ENCODE measurements at regions not wholly inside any gene's neighbourhood (a gene's known extent, or its start where the extent isn't known, plus 50 kb on each side); places are given as distances from the start of the nearest gene placed in this dataset.

DNA sequence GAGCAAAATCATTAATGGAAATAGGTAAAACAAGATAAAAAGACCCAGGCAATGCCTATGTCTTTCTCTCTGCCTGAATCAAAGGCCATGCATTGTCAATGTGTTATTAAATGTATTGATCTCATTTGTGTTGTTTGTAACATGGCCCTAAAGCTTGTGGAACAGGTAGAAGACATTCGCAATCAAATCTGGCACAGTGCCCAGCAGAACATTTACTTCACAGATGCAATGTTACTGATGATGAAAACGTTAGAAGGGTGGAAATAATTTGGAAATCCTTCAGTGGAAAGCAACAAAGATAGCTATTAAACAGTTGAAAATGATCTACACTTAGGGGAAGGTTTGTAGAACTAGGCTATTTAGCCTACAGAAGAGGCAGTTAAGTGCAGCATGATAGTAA lies 368.2 kb downstream of the EPHA4 start:
- Histone ChIP-seq H3K4me1 (ENCODE audit: control insufficient read depth in 2 of 3, insufficient read depth in 2 of 3, low read depth in 1 of 3, low read length in 3 of 3) (no peaks in the 10 kb centered on the region), H3K9me3 (ENCODE audit: control insufficient read depth in 2 of 3, insufficient read depth in 1 of 3, low read length in 3 of 3) (no peaks in the 10 kb centered on the region), H3K36me3 (ENCODE audit: control insufficient read depth in 2 of 3, insufficient read depth in 3 of 3, low read length in 3 of 3) (no peaks in the 10 kb centered on the region), H3K27me3 (ENCODE audit: control insufficient read depth, insufficient read depth, low read length) (no peaks in the 10 kb centered on the region), H3K4me3 (ENCODE audit: low read length in 3 of 3) (no peak overlapping the region), H3K9ac (ENCODE audit: low read length in 3 of 3) (no peak overlapping the region), H3K27ac (ENCODE audit: low read depth in 2 of 2, low read length in 2 of 2) (no peak overlapping the region)
- TF ChIP-seq, protein P1, sequence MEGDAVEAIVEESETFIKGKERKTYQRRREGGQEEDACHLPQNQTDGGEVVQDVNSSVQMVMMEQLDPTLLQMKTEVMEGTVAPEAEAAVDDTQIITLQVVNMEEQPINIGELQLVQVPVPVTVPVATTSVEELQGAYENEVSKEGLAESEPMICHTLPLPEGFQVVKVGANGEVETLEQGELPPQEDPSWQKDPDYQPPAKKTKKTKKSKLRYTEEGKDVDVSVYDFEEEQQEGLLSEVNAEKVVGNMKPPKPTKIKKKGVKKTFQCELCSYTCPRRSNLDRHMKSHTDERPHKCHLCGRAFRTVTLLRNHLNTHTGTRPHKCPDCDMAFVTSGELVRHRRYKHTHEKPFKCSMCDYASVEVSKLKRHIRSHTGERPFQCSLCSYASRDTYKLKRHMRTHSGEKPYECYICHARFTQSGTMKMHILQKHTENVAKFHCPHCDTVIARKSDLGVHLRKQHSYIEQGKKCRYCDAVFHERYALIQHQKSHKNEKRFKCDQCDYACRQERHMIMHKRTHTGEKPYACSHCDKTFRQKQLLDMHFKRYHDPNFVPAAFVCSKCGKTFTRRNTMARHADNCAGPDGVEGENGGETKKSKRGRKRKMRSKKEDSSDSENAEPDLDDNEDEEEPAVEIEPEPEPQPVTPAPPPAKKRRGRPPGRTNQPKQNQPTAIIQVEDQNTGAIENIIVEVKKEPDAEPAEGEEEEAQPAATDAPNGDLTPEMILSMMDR (IDR thresholded peaks at IDR 0.05; ENCODE audit: borderline replicate concordance, extremely low read depth, insufficient read depth): no peak
- intact Hi-C loops (cut with DNase I): no loop called here
- FAIRE-seq (no peak), DNase-seq (peak in 1 of 5 donors; percentile 14)

GRCh38 chr2:221204699-221205098 lies 367.4 kb downstream of the EPHA4 start:
- DNase-seq: no peak
- Histone ChIP-seq H3K9me3 (ENCODE audit: control insufficient read depth in 2 of 3, insufficient read depth in 1 of 3, low read length in 3 of 3) (no peaks in the 10 kb centered on the region), H3K4me3 (ENCODE audit: low read length in 3 of 3) (no peak overlapping the region), H3K9ac (ENCODE audit: low read length in 3 of 3) (no peak overlapping the region), H3K27me3 (ENCODE audit: control insufficient read depth, insufficient read depth, low read length) (no peaks in the 10 kb centered on the region), H3K36me3 (ENCODE audit: control insufficient read depth in 2 of 3, insufficient read depth in 3 of 3, low read length in 3 of 3) (no peaks in the 10 kb centered on the region), H3K27ac (ENCODE audit: low read depth in 2 of 2, low read length in 2 of 2) (no peak overlapping the region), H3K4me1 (ENCODE audit: control insufficient read depth in 2 of 3, insufficient read depth in 2 of 3, low read depth in 1 of 3, low read length in 3 of 3) (no peaks in the 10 kb centered on the region)
- FAIRE-seq: no peak
- intact Hi-C loops (cut with DNase I): no loop called here
- TF ChIP-seq, protein P1 (IDR thresholded peaks at IDR 0.05; ENCODE audit: borderline replicate concordance, extremely low read depth, insufficient read depth): no peak

GRCh38 chr2:221205103-221205673 lies 366.9 kb downstream of the EPHA4 start:
- H3K27me3 ChIP-seq (ENCODE audit: control insufficient read depth, insufficient read depth, low read length): no peaks in the 10 kb centered on the region
- no peak overlapping the region for H3K4me3 ChIP-seq (ENCODE audit: low read length in 3 of 3)
- no peak overlapping the region for H3K9ac ChIP-seq (ENCODE audit: low read length in 3 of 3)
- no peaks in the 10 kb centered on the region for H3K9me3 ChIP-seq (ENCODE audit: control insufficient read depth in 2 of 3, insufficient read depth in 1 of 3, low read length in 3 of 3)
- TF ChIP-seq, protein P1 (IDR thresholded peaks at IDR 0.05; ENCODE audit: borderline replicate concordance, extremely low read depth, insufficient read depth): no peak
- DNase-seq (no peak), FAIRE-seq (no peak)
- H3K27ac ChIP-seq (ENCODE audit: low read depth in 2 of 2, low read length in 2 of 2): no peak overlapping the region
- no peaks in the 10 kb centered on the region for H3K4me1 ChIP-seq (ENCODE audit: control insufficient read depth in 2 of 3, insufficient read depth in 2 of 3, low read depth in 1 of 3, low read length in 3 of 3)
- H3K36me3 ChIP-seq (ENCODE audit: control insufficient read depth in 2 of 3, insufficient read depth in 3 of 3, low read length in 3 of 3): no peaks in the 10 kb centered on the region
- intact Hi-C loops (cut with DNase I): no loop called here

- Histone ChIP-seq H3K27me3 (ENCODE audit: control insufficient read depth, insufficient read depth, low read length) (no peaks in the 10 kb centered on the region), H3K36me3 (ENCODE audit: control insufficient read depth in 2 of 3, insufficient read depth in 3 of 3, low read length in 3 of 3) (no peaks in the 10 kb centered on the region), H3K4me3 (ENCODE audit: low read length in 3 of 3) (no peak overlapping the region), H3K27ac (ENCODE audit: low read depth in 2 of 2, low read length in 2 of 2) (no peak overlapping the region), H3K9ac (ENCODE audit: low read length in 3 of 3) (no peak overlapping the region), H3K4me1 (ENCODE audit: control insufficient read depth in 2 of 3, insufficient read depth in 2 of 3, low read depth in 1 of 3, low read length in 3 of 3) (no peaks in the 10 kb centered on the region), H3K9me3 (ENCODE audit: control insufficient read depth in 2 of 3, insufficient read depth in 1 of 3, low read length in 3 of 3) (no peaks in the 10 kb centered on the region)
- DNase-seq (no peak), FAIRE-seq (no peak)
- TF ChIP-seq, protein P1 (IDR thresholded peaks at IDR 0.05; ENCODE audit: borderline replicate concordance, extremely low read depth, insufficient read depth): no peak
- intact Hi-C loops (cut with DNase I): no loop called here
Observed at GRCh38 chr2:221210686-221211085, 361.4 kb downstream of the EPHA4 start.

Data from kidney (tissue), 13 donors.